Right lobe of liver (tissue), 4 donors: ENCODE measurements at regions not wholly inside any gene's neighbourhood (a gene's known extent, or its start where the extent isn't known, plus 50 kb on each side); places are given as distances from the start of the nearest gene placed in this dataset.

Experiments
- POLR2A ChIP-seq: fragments of 450-650 bp; IDR thresholded peaks from one replicate; pipeline ENCODE4 v1.6.1; 2017; ENCODE audit warnings: antibody characterized with exemption, mild to moderate bottlenecking
- TF ChIP-seq, protein P1 (sequence below), 4 donors: fragments of 200-600 bp in 3 of 4; fragments of 450-650 bp in 1 of 4; IDR thresholded peaks; one replicate each; pipeline versions ENCODE4 v1.5.1 to v1.8.0; 2016 to 2022; ENCODE audit warnings: antibody characterized with exemption in 4 of 4, mild to moderate bottlenecking in 2 of 4
- donor health status: DM: no; HTN: no; CAD: no.
- donor health status: DM: no; HTN: no; CAD: no.
- donor health status: DM: no; HTN: yes; CAD: no.

DNA sequence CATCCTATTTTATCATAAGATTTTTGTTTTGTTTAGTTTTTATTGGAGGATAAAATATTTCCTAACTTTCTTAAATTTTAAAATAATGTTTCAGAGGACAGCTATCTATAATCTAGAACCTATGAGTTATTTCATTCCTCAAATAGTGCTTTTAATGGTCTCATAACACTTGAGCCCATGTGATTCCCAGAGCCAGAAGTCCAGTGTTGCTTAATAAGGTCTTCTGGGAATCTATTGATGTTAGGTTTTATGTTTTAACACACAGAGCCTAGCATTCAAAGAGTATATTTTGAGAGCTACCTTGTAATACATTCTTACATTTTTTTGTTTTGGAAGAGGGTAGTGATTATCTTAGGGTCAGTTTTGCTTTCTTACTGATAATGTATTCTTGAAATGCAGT, 200.2 kb downstream of the CENPW start:
- TF ChIP-seq, protein P1, sequence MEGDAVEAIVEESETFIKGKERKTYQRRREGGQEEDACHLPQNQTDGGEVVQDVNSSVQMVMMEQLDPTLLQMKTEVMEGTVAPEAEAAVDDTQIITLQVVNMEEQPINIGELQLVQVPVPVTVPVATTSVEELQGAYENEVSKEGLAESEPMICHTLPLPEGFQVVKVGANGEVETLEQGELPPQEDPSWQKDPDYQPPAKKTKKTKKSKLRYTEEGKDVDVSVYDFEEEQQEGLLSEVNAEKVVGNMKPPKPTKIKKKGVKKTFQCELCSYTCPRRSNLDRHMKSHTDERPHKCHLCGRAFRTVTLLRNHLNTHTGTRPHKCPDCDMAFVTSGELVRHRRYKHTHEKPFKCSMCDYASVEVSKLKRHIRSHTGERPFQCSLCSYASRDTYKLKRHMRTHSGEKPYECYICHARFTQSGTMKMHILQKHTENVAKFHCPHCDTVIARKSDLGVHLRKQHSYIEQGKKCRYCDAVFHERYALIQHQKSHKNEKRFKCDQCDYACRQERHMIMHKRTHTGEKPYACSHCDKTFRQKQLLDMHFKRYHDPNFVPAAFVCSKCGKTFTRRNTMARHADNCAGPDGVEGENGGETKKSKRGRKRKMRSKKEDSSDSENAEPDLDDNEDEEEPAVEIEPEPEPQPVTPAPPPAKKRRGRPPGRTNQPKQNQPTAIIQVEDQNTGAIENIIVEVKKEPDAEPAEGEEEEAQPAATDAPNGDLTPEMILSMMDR (IDR thresholded peaks at IDR 0.05) = no peak
- no peak for TF ChIP-seq POLR2A
